Hepatocyte (in vitro differentiated cells): ENCODE measurements at regions not wholly inside any gene's neighbourhood (a gene's known extent, or its start where the extent isn't known, plus 50 kb on each side); places are given as distances from the start of the nearest gene placed in this dataset.
A peak's percentile ranks its signal among the peaks of the same experiment; 100 is the strongest.
"Not testable (repeated sequence)": the region's sequence is repeated elsewhere in the genome, so short reads cannot be mapped to it uniquely, and the experiment has no call there.

Experiments used
- DNase-seq: peaks from one replicate; pipeline ENCODE4 v3.0.0-alpha.2; 2016; ENCODE audit warnings: low spot score
- H2AFZ ChIP-seq: fragments of 200-600 bp; sonication (generic); 2 replicates; pipeline ENCODE4 v1.6.0; 2016; ENCODE audit warnings: antibody characterized with exemption, mild to moderate bottlenecking
- H3K27ac ChIP-seq: fragments of 200-600 bp; sonication (generic); 2 replicates; pipeline ENCODE4 v1.5.1; 2016; ENCODE audit warnings: mild to moderate bottlenecking
- H3K27me3 ChIP-seq: fragments of 200-600 bp; sonication (generic); 2 replicates; pipeline ENCODE4 v1.6.1; 2016
- H3K36me3 ChIP-seq: fragments of 200-600 bp; sonication (generic); replicated peaks from 2 replicates; pipeline ENCODE4 v1.5.1; 2016; ENCODE audit warnings: low read depth; ENCODE audit not compliant: insufficient read depth
- H3K4me1 ChIP-seq: fragments of 200-600 bp; sonication (generic); 2 replicates; pipeline ENCODE4 v1.5.1; 2016; ENCODE audit warnings: mild to moderate bottlenecking, moderate library complexity; ENCODE audit not compliant: insufficient read depth
- H3K4me2 ChIP-seq: fragments of 200-600 bp; sonication (generic); 2 replicates; pipeline ENCODE4 v1.6.0; 2016
- H3K4me3 ChIP-seq: fragments of 200-600 bp; sonication (generic); 2 replicates; pipeline ENCODE4 v1.5.1; 2016; ENCODE audit warnings: mild to moderate bottlenecking
- H3K79me2 ChIP-seq: fragments of 200-600 bp; sonication (generic); 2 replicates; pipeline ENCODE4 v1.6.0; 2017; ENCODE audit warnings: mild to moderate bottlenecking
- H3K9me2 ChIP-seq: fragments of 200-600 bp; sonication (generic); replicated peaks from 2 replicates; pipeline ENCODE4 v1.6.0; 2017; ENCODE audit warnings: mild to moderate bottlenecking; ENCODE audit not compliant: insufficient read depth
- H3K9me3 ChIP-seq: fragments of 200-600 bp; sonication (generic); 2 replicates; pipeline ENCODE4 v1.5.1; 2016; ENCODE audit warnings: low read depth, mild to moderate bottlenecking
- H4K20me1 ChIP-seq: fragments of 200-600 bp; sonication (generic); 2 replicates; pipeline ENCODE4 v1.6.0; 2016; ENCODE audit warnings: mild to moderate bottlenecking; ENCODE audit not compliant: insufficient read depth, poor library complexity, severe bottlenecking
- EZH2 ChIP-seq: fragments of 200-600 bp; sonication (generic); IDR thresholded peaks from 2 replicates; pipeline ENCODE4 v1.6.1; 2016; ENCODE audit warnings: antibody characterized with exemption, mild to moderate bottlenecking, borderline replicate concordance
- EZH2phosphoT487 ChIP-seq: fragments of 200-600 bp; sonication (generic); IDR thresholded peaks from one replicate; pipeline ENCODE4 v1.6.1; 2018; ENCODE audit warnings: antibody characterized with exemption, mild to moderate bottlenecking, low read depth, moderate library complexity; ENCODE audit not compliant: unreplicated experiment, severe bottlenecking
- WGBS: methylation state at CpG from one replicate; pipeline ENCODE4 v1.1.6; 2016; ENCODE audit warnings: low lambda C conversion rate; ENCODE audit errors: missing lambda C conversion rate; 5-methylcytosine and 5-hydroxymethylcytosine counted together
- TF ChIP-seq, protein P1 (sequence below): fragments of 200-600 bp; sonication (generic); IDR thresholded peaks from 2 replicates; pipeline ENCODE4 v1.5.1; 2016; ENCODE audit warnings: antibody characterized with exemption, mild to moderate bottlenecking; ENCODE audit not compliant: poor library complexity

DNA sequence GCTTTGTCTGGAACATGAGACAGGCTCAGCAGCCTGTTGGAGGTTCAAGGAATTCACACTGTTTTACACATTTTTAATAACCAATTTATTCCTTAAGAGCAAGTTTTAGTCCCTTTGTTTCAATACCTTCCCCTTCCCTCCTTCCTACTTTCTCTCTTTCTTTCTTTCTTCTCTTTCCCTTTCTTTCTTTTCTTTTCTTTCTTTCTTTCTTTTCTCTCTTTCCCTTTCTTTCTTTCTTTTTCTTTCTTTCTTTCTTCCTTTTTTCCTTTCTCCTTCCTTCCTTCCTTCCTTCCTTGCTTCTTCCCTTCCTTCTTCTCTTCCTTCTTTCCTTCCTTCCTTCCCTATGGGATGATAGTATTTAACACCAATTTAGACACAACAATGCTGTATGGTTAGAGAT lies 164.2 kb downstream of the CENPF start:
- Histone ChIP-seq H4K20me1 (no peaks in the 10 kb centered on the region), H3K4me3 (no peak overlapping the region), H3K4me1 (no peaks in the 10 kb centered on the region), H2AFZ (no peak overlapping the region), H3K79me2 (no peaks in the 10 kb centered on the region), H3K9me2 (no peaks in the 10 kb centered on the region), H3K36me3 (no peaks in the 10 kb centered on the region), H3K9me3 (no peaks in the 10 kb centered on the region), H3K4me2 (no peak overlapping the region), H3K27me3 (no peaks in the 10 kb centered on the region), H3K27ac (no peak overlapping the region)
- no peak for DNase-seq
- TF ChIP-seq, protein P1, sequence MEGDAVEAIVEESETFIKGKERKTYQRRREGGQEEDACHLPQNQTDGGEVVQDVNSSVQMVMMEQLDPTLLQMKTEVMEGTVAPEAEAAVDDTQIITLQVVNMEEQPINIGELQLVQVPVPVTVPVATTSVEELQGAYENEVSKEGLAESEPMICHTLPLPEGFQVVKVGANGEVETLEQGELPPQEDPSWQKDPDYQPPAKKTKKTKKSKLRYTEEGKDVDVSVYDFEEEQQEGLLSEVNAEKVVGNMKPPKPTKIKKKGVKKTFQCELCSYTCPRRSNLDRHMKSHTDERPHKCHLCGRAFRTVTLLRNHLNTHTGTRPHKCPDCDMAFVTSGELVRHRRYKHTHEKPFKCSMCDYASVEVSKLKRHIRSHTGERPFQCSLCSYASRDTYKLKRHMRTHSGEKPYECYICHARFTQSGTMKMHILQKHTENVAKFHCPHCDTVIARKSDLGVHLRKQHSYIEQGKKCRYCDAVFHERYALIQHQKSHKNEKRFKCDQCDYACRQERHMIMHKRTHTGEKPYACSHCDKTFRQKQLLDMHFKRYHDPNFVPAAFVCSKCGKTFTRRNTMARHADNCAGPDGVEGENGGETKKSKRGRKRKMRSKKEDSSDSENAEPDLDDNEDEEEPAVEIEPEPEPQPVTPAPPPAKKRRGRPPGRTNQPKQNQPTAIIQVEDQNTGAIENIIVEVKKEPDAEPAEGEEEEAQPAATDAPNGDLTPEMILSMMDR: no peak
- TF ChIP-seq EZH2phosphoT487 (no peak), EZH2 (no peak)

DNA sequence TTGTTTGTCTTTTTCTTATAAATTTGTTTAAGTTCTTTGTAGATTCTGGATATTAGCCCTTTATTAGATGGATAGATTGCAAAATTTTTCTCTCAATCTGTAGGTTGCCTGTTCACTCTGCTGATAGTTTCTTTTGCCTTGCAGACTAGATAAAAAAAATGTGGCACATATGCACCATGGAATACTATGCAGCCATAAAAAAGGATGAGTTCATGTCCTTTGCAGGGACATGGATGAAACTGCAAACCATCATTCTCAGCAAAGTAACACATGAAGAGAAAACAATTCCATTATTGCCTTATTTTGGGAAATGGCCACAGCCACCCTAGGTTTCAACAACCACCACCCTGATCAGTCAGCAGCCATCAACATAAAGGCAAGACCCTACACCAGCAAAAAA lies 166.7 kb downstream of the CENPF start:
- DNase-seq, H2AFZ ChIP-seq, H3K9me3 ChIP-seq, H3K27ac ChIP-seq, H3K4me1 ChIP-seq, H3K4me2 ChIP-seq, H3K27me3 ChIP-seq, H3K36me3 ChIP-seq, H3K9me2 ChIP-seq, H3K4me3 ChIP-seq, H3K79me2 ChIP-seq, H4K20me1 ChIP-seq: not testable (repeated sequence)

DNA sequence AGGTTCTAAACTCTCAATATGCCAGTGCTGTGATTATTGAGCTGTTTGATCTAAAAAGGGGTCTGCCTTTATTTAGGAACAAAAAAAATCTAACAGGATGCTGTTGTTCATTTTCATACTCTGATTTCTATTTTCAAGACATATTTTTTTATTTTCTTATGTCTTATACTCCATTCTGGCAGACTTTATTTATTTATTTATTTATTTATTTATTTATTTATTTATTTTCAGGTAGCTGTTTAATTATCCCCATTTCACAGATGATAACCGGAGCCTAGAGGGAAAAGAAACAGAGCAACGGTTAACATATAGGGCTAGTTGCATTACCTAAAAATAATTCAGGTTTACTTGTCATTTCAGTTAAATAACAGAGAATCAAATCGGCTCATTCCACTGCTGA lies 174.4 kb downstream of the CENPF start:
- TF ChIP-seq EZH2phosphoT487 (no peak), EZH2 (no peak)
- TF ChIP-seq, protein P1: no peak
- 95% methylated on average over 3 of the region's 3 CpGs for WGBS
- H3K4me2 ChIP-seq: no peak overlapping the region
- H3K36me3 ChIP-seq: no peaks in the 10 kb centered on the region
- H3K9me2 ChIP-seq: no peaks in the 10 kb centered on the region
- H2AFZ ChIP-seq: no peak overlapping the region
- no peaks in the 10 kb centered on the region for H3K4me1 ChIP-seq
- H4K20me1 ChIP-seq: no peaks in the 10 kb centered on the region
- no peak overlapping the region for H3K27ac ChIP-seq
- no peaks in the 10 kb centered on the region for H3K27me3 ChIP-seq
- no peaks in the 10 kb centered on the region for H3K79me2 ChIP-seq
- no peaks in the 10 kb centered on the region for H3K9me3 ChIP-seq
- no peak for DNase-seq
- no peak overlapping the region for H3K4me3 ChIP-seq

DNA sequence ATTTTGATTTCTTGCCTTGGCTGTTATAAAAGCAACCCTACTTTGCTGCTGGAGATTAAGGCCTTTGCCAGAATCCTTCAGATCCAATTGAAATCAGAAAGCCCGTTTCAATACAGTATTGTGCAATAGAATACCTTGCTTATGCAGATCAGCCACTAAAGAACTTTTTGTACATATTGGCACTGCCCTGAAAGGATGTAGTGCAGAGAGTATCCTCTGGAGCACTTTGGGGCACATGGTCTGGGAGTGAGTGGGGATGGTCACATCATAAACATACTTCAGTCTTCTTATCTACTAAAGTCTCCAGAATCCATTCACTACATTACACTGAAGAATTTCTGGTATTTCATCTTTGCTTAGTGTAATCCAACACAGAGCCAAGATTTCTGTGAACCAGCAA lies 189.0 kb downstream of the CENPF start:
- no peaks in the 10 kb centered on the region for H4K20me1 ChIP-seq
- H3K27me3 ChIP-seq: no peaks in the 10 kb centered on the region
- no peak overlapping the region for H3K27ac ChIP-seq
- H3K4me2 ChIP-seq: no peak overlapping the region
- no peak overlapping the region for H3K4me3 ChIP-seq
- TF ChIP-seq, protein P1: no peak
- TF ChIP-seq EZH2phosphoT487 (no peak), EZH2 (no peak)
- H2AFZ ChIP-seq: no peak overlapping the region
- no peaks in the 10 kb centered on the region for H3K79me2 ChIP-seq
- H3K9me2 ChIP-seq: no peaks in the 10 kb centered on the region
- no peaks in the 10 kb centered on the region for H3K9me3 ChIP-seq
- H3K36me3 ChIP-seq: no peaks in the 10 kb centered on the region
- no peaks in the 10 kb centered on the region for H3K4me1 ChIP-seq
- WGBS: 43% methylated on average over 1 of the region's 1 CpG
- DNase-seq: peak; percentile 6
